Astrocyte of the hippocampus (primary cell): ENCODE measurements at regions not wholly inside any gene's neighbourhood (a gene's known extent, or its start where the extent isn't known, plus 50 kb on each side); places are given as distances from the start of the nearest gene placed in this dataset.
"Not testable (repeated sequence)": the region's sequence is repeated elsewhere in the genome, so short reads cannot be mapped to it uniquely, and the experiment has no call there.

Experiments used
- DNase-seq: peaks from one replicate; pipeline ENCODE4 v3.0.0; 2011; ENCODE audit warnings: low read depth, low spot score

GRCh38 chr5:103377638-103378037, 119.1 kb downstream of the MACIR start:
- not testable (repeated sequence) for DNase-seq

- DNase-seq: no peak
Observed at GRCh38 chr5:103375863-103376591, 117.5 kb downstream of the MACIR start.

GRCh38 chr5:103375350-103375749, 116.8 kb downstream of the MACIR start:
- peak; percentile 81 for DNase-seq

GRCh38 chr5:103374473-103374963, 116.0 kb downstream of the MACIR start:
- no peak for DNase-seq

- no peak for DNase-seq
Observed at GRCh38 chr5:103373597-103374472, 115.3 kb downstream of the MACIR start.

GRCh38 chr5:103371046-103371607, 112.6 kb downstream of the MACIR start:
- DNase-seq: peak; percentile 15

- no peak for DNase-seq
Observed at GRCh38 chr5:103369125-103370120, 110.9 kb downstream of the MACIR start.

- no peak for DNase-seq
Observed at GRCh38 chr5:103367702-103368101, 109.1 kb downstream of the MACIR start.

GRCh38 chr5:103366918-103367549, 108.5 kb downstream of the MACIR start:
- no peak for DNase-seq

- no peak for DNase-seq
Observed at GRCh38 chr5:103364074-103364473, 105.5 kb downstream of the MACIR start.

GRCh38 chr5:103362211-103362610, 103.6 kb downstream of the MACIR start:
- DNase-seq: no peak

GRCh38 chr5:103360475-103360874, 101.9 kb downstream of the MACIR start:
- DNase-seq: no peak

- DNase-seq: no peak
Observed at GRCh38 chr5:103358305-103358995, 99.9 kb downstream of the MACIR start.

GRCh38 chr5:103357636-103358035, 99.1 kb downstream of the MACIR start:
- DNase-seq: no peak

GRCh38 chr5:103356350-103357091, 98.0 kb downstream of the MACIR start:
- no peak for DNase-seq

- no peak for DNase-seq
Observed at GRCh38 chr5:103355579-103355978, 97.0 kb downstream of the MACIR start.

GRCh38 chr5:103354446-103354845, 95.9 kb downstream of the MACIR start:
- no peak for DNase-seq

- no peak for DNase-seq
Observed at GRCh38 chr5:103353581-103353980, 95.0 kb downstream of the MACIR start.

GRCh38 chr5:103347716-103348423, 89.3 kb downstream of the MACIR start:
- DNase-seq: peak; percentile 45
